ENCODE measurements at regions not wholly inside any gene's neighbourhood (a gene's known extent, or its start where the extent isn't known, plus 50 kb on each side); places are given as distances from the start of the nearest gene placed in this dataset.

- ATAC-seq (replicated peaks in 1 of 4): no peak
- H3K36me3 Mint-ChIP-seq: no peaks in the 10 kb centered on the region
- H3K4me1 ChIP-seq (ENCODE audit: control insufficient read depth in 1 of 2, extremely low read depth in 1 of 2, insufficient read depth in 2 of 2, low read length in 2 of 2): peaks cover 0 to 4% of the 10 kb centered on the region in 2 experiments
- no peak overlapping the region for H3K27ac Mint-ChIP-seq
- H3K9me3 ChIP-seq: no peaks in the 10 kb centered on the region
- H3K4me1 Mint-ChIP-seq: peaks cover 1 to 7% (median 4%) of the 10 kb centered on the region in 3 donors
- H3K4me3 Mint-ChIP-seq: no peak overlapping the region
- H3K36me3 ChIP-seq (ENCODE audit: control insufficient read depth in 2 of 2, extremely low read depth in 1 of 2, insufficient read depth in 1 of 2, low read length in 1 of 2): no peaks in the 10 kb centered on the region
- no peaks in the 10 kb centered on the region for H3K9me3 Mint-ChIP-seq
- no peak overlapping the region for H3K4me3 ChIP-seq (ENCODE audit: control insufficient read depth in 1 of 2, extremely low read depth in 1 of 2, low read length in 1 of 2)
- ChIA-PET CTCF (no interaction called here), POLR2A (no interaction called here)
- peaks cover 17 to 20% of the 10 kb centered on the region in 2 donors for H3K27me3 Mint-ChIP-seq
- peaks cover 0 to 29% of the 10 kb centered on the region in 2 experiments for H3K27me3 ChIP-seq (replicated peaks in 1 of 2; ENCODE audit: control insufficient read depth in 2 of 2, extremely low read depth in 1 of 2, insufficient read depth in 2 of 2, low read length in 1 of 2)
- DNase-seq: no peak
- WGBS (ENCODE audit: insufficient coverage): 58% methylated on average over 2 of the region's 3 CpGs
- H3K27ac ChIP-seq (ENCODE audit: low read length): no peak overlapping the region
Measured at GRCh38 chr5:10861423-10861790, 100.4 kb upstream of the DAP start.

- peaks cover 0 to 4% of the 10 kb centered on the region in 2 experiments for H3K4me1 ChIP-seq (ENCODE audit: control insufficient read depth in 1 of 2, extremely low read depth in 1 of 2, insufficient read depth in 2 of 2, low read length in 2 of 2)
- no peaks in the 10 kb centered on the region for H3K9me3 ChIP-seq
- no peak overlapping the region for H3K27ac Mint-ChIP-seq
- no peak overlapping the region for H3K4me3 Mint-ChIP-seq
- POLR2A ChIA-PET: no interaction called here
- no peaks in the 10 kb centered on the region for H3K36me3 Mint-ChIP-seq
- H3K27me3 ChIP-seq (replicated peaks in 1 of 2; ENCODE audit: control insufficient read depth in 2 of 2, extremely low read depth in 1 of 2, insufficient read depth in 2 of 2, low read length in 1 of 2): peaks cover 0 to 29% of the 10 kb centered on the region in 2 experiments
- DNase-seq: no peak
- no CpG with 5 or more reads among the region's 4 CpGs for WGBS (ENCODE audit: insufficient coverage)
- peaks cover 1 to 7% (median 4%) of the 10 kb centered on the region in 3 donors for H3K4me1 Mint-ChIP-seq
- H3K36me3 ChIP-seq (ENCODE audit: control insufficient read depth in 2 of 2, extremely low read depth in 1 of 2, insufficient read depth in 1 of 2, low read length in 1 of 2): no peaks in the 10 kb centered on the region
- peaks cover 17 to 20% of the 10 kb centered on the region in 2 donors for H3K27me3 Mint-ChIP-seq
- ATAC-seq (replicated peaks in 1 of 4): no peak
- H3K27ac ChIP-seq (ENCODE audit: low read length): no peak overlapping the region
- H3K4me3 ChIP-seq (ENCODE audit: control insufficient read depth in 1 of 2, extremely low read depth in 1 of 2, low read length in 1 of 2): no peak overlapping the region
- CTCF ChIA-PET: interaction anchor here (0.9 to 1.1 kb wide), 2 partner anchors 9 to 11 kb away, joined by 3 read pairs; no protein-coding TSS in a partner anchor
- no peaks in the 10 kb centered on the region for H3K9me3 Mint-ChIP-seq
Measured at GRCh38 chr5:10860645-10861422, 99.8 kb upstream of the DAP start.

DNA sequence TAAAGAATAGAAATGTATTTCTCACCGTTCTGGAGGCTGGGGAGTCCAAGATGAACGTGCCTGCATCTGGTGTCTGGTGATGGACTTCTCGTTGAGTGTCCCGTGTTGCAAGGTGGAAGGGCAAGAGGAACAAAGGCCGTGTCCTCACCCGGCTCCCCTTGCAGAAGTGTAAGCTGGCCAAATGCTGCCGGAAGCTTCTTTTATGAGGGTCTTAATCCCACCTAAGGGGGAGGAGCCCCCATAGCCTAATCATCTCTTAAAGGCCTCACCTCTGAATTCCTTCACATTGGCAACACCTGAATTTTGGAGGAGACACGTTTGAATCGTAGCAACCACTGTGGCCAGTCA is 99.1 kb upstream of the DAP start:
- H3K27me3 ChIP-seq (replicated peaks in 1 of 2; ENCODE audit: control insufficient read depth in 2 of 2, extremely low read depth in 1 of 2, insufficient read depth in 2 of 2, low read length in 1 of 2): peaks cover 0 to 29% of the 10 kb centered on the region in 2 experiments
- WGBS (ENCODE audit: insufficient coverage): 62% methylated on average over 4 of the region's 9 CpGs
- ATAC-seq (replicated peaks in 1 of 4): no peak
- H3K4me3 ChIP-seq (ENCODE audit: control insufficient read depth in 1 of 2, extremely low read depth in 1 of 2, low read length in 1 of 2): no peak overlapping the region
- H3K36me3 ChIP-seq (ENCODE audit: control insufficient read depth in 2 of 2, extremely low read depth in 1 of 2, insufficient read depth in 1 of 2, low read length in 1 of 2): no peaks in the 10 kb centered on the region
- peaks cover 1 to 7% (median 4%) of the 10 kb centered on the region in 3 donors for H3K4me1 Mint-ChIP-seq
- no peaks in the 10 kb centered on the region for H3K9me3 Mint-ChIP-seq
- no peak overlapping the region for H3K27ac ChIP-seq (ENCODE audit: low read length)
- peaks cover 0 to 4% of the 10 kb centered on the region in 2 experiments for H3K4me1 ChIP-seq (ENCODE audit: control insufficient read depth in 1 of 2, extremely low read depth in 1 of 2, insufficient read depth in 2 of 2, low read length in 2 of 2)
- no peak overlapping the region for H3K4me3 Mint-ChIP-seq
- DNase-seq: no peak
- peaks cover 17 to 20% of the 10 kb centered on the region in 2 donors for H3K27me3 Mint-ChIP-seq
- POLR2A ChIA-PET: no interaction called here
- H3K36me3 Mint-ChIP-seq: no peaks in the 10 kb centered on the region
- CTCF ChIA-PET: interaction anchor here (0.9 to 1.1 kb wide), 2 partner anchors 9 to 12 kb away, joined by 3 read pairs; no protein-coding TSS in a partner anchor
- H3K27ac Mint-ChIP-seq: no peak overlapping the region
- no peaks in the 10 kb centered on the region for H3K9me3 ChIP-seq

GRCh38 chr5:10859393-10860195 is 98.6 kb upstream of the DAP start:
- no peak overlapping the region for H3K4me3 Mint-ChIP-seq
- 87% methylated on average over 6 of the region's 15 CpGs for whole genome bisulfite sequencing (ENCODE audit: insufficient coverage)
- no peak for ATAC-seq (replicated peaks in 1 of 4)

GRCh38 chr5:10858945-10859344 is 97.9 kb upstream of the DAP start:
- H3K27me3 Mint-ChIP-seq: peaks cover 16 to 17% of the 10 kb centered on the region in 2 donors
- 86% methylated on average over 8 of the region's 9 CpGs for WGBS (ENCODE audit: insufficient coverage)

More at GRCh38 chr5:10859393-10860195, 98.6 kb upstream of the DAP start:
- Mint-ChIP-seq H3K4me1 (peaks cover 1 to 7% (median 4%) of the 10 kb centered on the region in 3 donors), H3K27me3 (peaks cover 16 to 17% of the 10 kb centered on the region in 2 donors), H3K9me3 (no peaks in the 10 kb centered on the region), H3K36me3 (no peaks in the 10 kb centered on the region), H3K27ac (no peak overlapping the region)
- Histone ChIP-seq H3K9me3 (no peaks in the 10 kb centered on the region), H3K27me3 (replicated peaks in 1 of 2; ENCODE audit: control insufficient read depth in 2 of 2, extremely low read depth in 1 of 2, insufficient read depth in 2 of 2, low read length in 1 of 2) (peaks cover 0 to 29% of the 10 kb centered on the region in 2 experiments), H3K4me1 (ENCODE audit: control insufficient read depth in 1 of 2, extremely low read depth in 1 of 2, insufficient read depth in 2 of 2, low read length in 2 of 2) (peaks cover 0 to 4% of the 10 kb centered on the region in 2 experiments), H3K4me3 (ENCODE audit: control insufficient read depth in 1 of 2, extremely low read depth in 1 of 2, low read length in 1 of 2) (no peak overlapping the region), H3K36me3 (ENCODE audit: control insufficient read depth in 2 of 2, extremely low read depth in 1 of 2, insufficient read depth in 1 of 2, low read length in 1 of 2) (no peaks in the 10 kb centered on the region), H3K27ac (ENCODE audit: low read length) (no peak overlapping the region)
- CTCF ChIA-PET: interaction anchor here (0.9 to 1.3 kb wide), 3 partner anchors 8 to 12 kb away, joined by 3 to 4 read pairs (median 3); no protein-coding TSS in a partner anchor
- POLR2A ChIA-PET: interaction anchor here in 1 of 2 donors (0.6 kb wide), 1 partner anchor 22 kb away, joined by 3 read pairs; no protein-coding TSS in a partner anchor
- no peak for DNase-seq

DNA sequence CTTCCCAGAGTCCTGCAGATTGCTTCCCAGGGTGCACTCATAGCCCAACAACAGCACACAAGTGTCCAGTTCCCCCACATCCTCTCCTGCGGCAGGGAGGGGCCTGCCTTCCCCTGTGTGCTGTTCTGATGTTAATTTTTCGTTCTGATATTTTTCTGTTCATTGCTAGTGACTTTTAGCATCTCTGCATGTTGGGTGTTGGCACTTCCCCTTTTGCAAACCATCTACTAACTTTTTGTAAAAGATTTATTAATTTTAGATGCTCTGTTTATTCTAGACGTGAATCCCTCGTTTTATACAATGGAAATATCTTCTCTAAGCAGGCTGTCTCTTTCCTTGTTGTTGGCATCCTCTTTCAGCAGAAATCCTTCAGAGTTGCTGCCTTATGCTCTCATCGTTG is 97.3 kb upstream of the DAP start:
- Histone ChIP-seq H3K4me3 (ENCODE audit: control insufficient read depth in 1 of 2, extremely low read depth in 1 of 2, low read length in 1 of 2) (no peak overlapping the region), H3K4me1 (ENCODE audit: control insufficient read depth in 1 of 2, extremely low read depth in 1 of 2, insufficient read depth in 2 of 2, low read length in 2 of 2) (peaks cover 0 to 4% of the 10 kb centered on the region in 2 experiments), H3K27me3 (replicated peaks in 1 of 2; ENCODE audit: control insufficient read depth in 2 of 2, extremely low read depth in 1 of 2, insufficient read depth in 2 of 2, low read length in 1 of 2) (peaks cover 0 to 29% of the 10 kb centered on the region in 2 experiments), H3K9me3 (no peaks in the 10 kb centered on the region), H3K27ac (ENCODE audit: low read length) (no peak overlapping the region), H3K36me3 (ENCODE audit: control insufficient read depth in 2 of 2, extremely low read depth in 1 of 2, insufficient read depth in 1 of 2, low read length in 1 of 2) (no peaks in the 10 kb centered on the region)
- no peak overlapping the region for H3K4me3 Mint-ChIP-seq
- H3K36me3 Mint-ChIP-seq: no peaks in the 10 kb centered on the region
- ChIA-PET CTCF (interaction anchor here in 1 of 2 donors (1.3 kb wide), 1 partner anchor 9 kb away, joined by 4 read pairs; no protein-coding TSS in a partner anchor), POLR2A (no interaction called here)
- no peak overlapping the region for H3K27ac Mint-ChIP-seq
- ATAC-seq (replicated peaks in 1 of 4): no peak
- DNase-seq: no peak
- H3K9me3 Mint-ChIP-seq: no peaks in the 10 kb centered on the region
- peaks cover 14 to 16% of the 10 kb centered on the region in 2 donors for H3K27me3 Mint-ChIP-seq
- WGBS (ENCODE audit: insufficient coverage): no CpG with 5 or more reads among the region's 5 CpGs
- peaks cover 0 to 7% (median 4%) of the 10 kb centered on the region in 3 donors for H3K4me1 Mint-ChIP-seq

More at GRCh38 chr5:10858945-10859344, 97.9 kb upstream of the DAP start:
- DNase-seq (no peak), ATAC-seq (replicated peaks in 1 of 4) (no peak)
- Histone ChIP-seq H3K27me3 (replicated peaks in 1 of 2; ENCODE audit: control insufficient read depth in 2 of 2, extremely low read depth in 1 of 2, insufficient read depth in 2 of 2, low read length in 1 of 2) (peaks cover 0 to 29% of the 10 kb centered on the region in 2 experiments), H3K4me3 (ENCODE audit: control insufficient read depth in 1 of 2, extremely low read depth in 1 of 2, low read length in 1 of 2) (no peak overlapping the region), H3K27ac (ENCODE audit: low read length) (no peak overlapping the region), H3K9me3 (no peaks in the 10 kb centered on the region), H3K4me1 (ENCODE audit: control insufficient read depth in 1 of 2, extremely low read depth in 1 of 2, insufficient read depth in 2 of 2, low read length in 2 of 2) (peaks cover 0 to 4% of the 10 kb centered on the region in 2 experiments), H3K36me3 (ENCODE audit: control insufficient read depth in 2 of 2, extremely low read depth in 1 of 2, insufficient read depth in 1 of 2, low read length in 1 of 2) (no peaks in the 10 kb centered on the region)
- ChIA-PET CTCF (interaction anchor here in 1 of 2 donors (1.3 kb wide), 1 partner anchor 9 kb away, joined by 4 read pairs; no protein-coding TSS in a partner anchor), POLR2A (interaction anchor here in 1 of 2 donors (0.6 kb wide), 1 partner anchor 23 kb away, joined by 3 read pairs; no protein-coding TSS in a partner anchor)
- H3K4me1 Mint-ChIP-seq: peaks cover 1 to 7% (median 4%) of the 10 kb centered on the region in 3 donors
- no peaks in the 10 kb centered on the region for H3K9me3 Mint-ChIP-seq
- no peaks in the 10 kb centered on the region for H3K36me3 Mint-ChIP-seq
- H3K27ac Mint-ChIP-seq: no peak overlapping the region
- H3K4me3 Mint-ChIP-seq: no peak overlapping the region
